ENCODE measurements at regions not wholly inside any gene's neighbourhood (a gene's known extent, or its start where the extent isn't known, plus 50 kb on each side); places are given as distances from the start of the nearest gene placed in this dataset.

DNA sequence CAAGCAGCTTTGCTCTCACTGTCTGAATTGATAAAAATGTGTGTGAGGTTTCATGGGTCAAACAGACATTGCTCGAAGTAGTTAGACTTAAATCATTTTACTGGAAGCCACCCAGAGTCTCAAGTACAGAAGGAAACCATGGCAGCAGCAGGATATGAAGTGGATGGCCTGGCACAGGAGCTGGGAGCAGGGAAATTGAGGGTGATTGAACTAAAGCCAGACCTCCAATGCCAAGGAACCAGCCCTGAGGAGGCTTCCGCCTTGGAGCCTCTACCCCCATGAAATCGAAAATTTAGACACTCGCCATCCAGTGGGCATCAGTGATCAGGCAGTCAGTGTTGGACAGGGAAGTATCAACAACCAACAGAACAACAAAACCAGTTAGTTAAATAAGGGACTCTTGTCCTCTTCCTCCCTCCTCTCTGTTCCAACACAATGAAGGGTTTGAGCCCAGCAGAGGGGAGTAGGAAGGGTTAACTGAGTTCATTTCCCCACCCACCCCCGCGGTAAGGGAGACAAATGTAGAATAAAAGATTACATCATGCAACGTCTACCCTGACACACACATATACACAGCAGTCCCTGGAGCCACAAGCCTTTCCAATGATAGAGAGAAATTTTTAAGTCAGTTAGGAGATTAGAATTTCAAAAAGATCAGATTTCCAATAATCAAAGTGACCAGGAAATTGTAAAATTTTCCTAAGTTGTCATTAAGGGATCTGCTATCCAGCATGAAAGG is 156.3 kb downstream of the SLC16A9 start:
- DNase-seq = no peak

DNA sequence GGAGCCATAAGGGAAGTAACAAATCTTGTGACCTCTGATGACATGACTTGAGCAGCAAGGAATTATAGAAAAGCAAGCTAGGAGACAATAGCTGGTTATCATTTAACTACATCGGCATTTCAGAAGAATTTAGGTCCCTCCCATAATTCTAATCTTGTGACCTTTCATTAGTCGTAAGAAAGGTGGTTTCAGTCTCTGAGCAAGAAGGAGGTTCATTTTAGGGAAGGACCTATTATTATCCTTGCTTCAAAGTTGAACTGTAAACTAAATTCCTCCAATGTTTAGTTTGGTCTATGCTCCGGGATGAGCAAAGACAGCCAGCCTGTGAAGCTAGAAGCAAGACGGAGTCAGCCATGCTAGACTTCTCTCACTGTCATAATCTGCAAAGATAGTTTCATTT is 159.6 kb downstream of the SLC16A9 start:
- no peak for DNase-seq

GRCh38 chr10:59538623-59539022 is 171.0 kb downstream of the SLC16A9 start:
- no peak for DNase-seq

DNA sequence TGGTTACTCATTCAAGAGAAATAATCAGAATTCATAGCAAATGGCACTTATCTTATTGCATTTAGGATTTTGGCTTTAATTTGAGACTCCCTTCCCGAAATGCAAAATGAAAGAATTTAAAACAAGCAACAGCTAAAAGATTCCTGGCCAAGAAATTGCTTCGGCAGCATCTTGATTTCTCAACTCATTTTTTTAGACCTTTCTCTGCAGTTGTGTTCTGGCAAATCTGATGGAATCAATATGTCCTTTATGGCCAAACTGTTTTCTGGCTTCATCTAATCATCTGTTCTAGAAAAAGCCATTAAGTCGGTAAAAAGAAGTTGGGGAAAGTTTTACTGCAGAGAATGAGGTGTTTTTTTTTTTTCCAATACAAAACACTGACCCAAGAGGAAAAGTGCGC is 172.1 kb downstream of the SLC16A9 start:
- DNase-seq = no peak

GRCh38 chr10:59536167-59537014 is 173.3 kb downstream of the SLC16A9 start:
- DNase-seq = peak; percentile 59

GRCh38 chr10:59524348-59524747 is 162.0 kb upstream of the FAM13C start:
- DNase-seq = no peak

GRCh38 chr10:59523851-59524250 is 161.5 kb upstream of the FAM13C start:
- no peak for DNase-seq

DNA sequence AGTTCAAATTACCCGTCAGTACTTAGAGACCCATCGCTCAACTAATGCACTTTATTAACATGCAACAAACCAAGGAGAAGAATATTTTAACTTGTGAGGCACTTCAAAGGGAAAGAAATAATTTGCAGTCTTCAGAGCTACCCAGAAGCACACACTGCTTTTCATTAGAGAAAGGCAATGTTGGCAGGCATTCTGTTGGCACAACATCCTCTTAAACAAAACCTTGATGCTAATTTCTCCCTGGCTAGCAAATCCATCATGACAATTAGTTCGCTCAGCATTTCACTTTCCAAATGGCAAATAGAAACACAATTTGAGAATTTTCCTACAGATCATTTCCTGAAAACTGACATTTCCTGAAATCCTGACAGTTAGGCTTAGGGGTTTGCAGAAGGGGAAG is 155.6 kb upstream of the FAM13C start:
- DNase-seq = no peak

- no peak for DNase-seq
Observed at GRCh38 chr10:59517341-59517899, 155.1 kb upstream of the FAM13C start.

DNA sequence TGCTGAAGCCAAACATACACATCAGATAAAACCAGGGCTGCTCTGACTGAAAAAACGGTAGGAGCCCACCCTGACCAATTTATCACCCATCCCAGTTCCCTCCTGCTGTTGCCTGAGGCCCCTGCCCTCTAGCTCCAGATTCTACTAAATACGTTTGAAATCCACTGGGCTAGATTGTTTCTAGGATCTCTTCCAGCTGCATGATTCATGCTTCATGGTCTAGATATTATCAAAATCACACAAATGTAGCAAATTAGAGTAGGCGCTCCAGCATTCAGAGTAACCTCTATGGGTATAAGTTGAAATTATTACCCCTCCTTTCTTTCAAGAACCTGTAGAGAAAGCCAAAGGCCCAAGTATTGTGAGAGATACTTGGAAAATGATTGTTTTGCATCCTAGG is 151.2 kb upstream of the FAM13C start:
- DNase-seq = no peak

DNA sequence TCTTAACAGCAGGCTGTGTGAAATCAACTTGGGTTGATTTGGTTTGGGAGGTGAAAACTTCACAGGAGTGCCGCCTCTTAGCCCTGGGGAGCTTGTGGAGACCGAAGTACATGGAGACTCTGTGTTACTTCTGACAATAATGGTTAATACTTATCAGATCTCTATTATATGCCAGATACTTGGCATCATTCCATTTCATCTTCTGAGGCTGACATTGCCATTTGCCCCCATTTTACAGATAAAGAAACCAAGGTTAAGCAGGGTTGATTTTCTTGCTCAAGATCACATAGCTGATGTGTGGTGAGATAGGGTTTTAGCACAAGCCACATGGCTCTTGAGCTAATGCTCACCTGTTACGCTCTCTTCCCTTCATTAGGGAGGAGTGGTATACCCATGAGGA is 150.6 kb upstream of the FAM13C start:
- no peak for DNase-seq

DNA sequence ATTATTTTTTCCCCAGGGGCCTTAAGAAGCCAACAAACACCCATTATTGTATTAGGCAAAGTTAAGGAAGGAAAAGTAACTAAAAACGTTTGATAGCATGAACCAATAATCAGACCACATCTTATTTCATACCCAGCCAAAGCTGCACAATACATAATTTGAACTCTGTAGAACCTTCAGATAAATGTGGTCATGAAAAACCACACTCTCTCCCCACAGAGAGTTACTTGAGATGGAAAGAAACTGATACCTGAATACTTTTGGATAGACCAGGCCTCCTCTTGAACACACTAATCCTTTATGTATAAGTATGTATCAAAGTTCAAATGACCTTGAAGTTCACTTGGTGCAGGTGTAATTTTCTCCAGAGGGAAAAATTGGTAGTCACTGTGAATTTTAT is 146.6 kb upstream of the FAM13C start:
- no peak for DNase-seq

- no peak for DNase-seq
Observed at GRCh38 chr10:59508296-59508695, 145.9 kb upstream of the FAM13C start.

DNA sequence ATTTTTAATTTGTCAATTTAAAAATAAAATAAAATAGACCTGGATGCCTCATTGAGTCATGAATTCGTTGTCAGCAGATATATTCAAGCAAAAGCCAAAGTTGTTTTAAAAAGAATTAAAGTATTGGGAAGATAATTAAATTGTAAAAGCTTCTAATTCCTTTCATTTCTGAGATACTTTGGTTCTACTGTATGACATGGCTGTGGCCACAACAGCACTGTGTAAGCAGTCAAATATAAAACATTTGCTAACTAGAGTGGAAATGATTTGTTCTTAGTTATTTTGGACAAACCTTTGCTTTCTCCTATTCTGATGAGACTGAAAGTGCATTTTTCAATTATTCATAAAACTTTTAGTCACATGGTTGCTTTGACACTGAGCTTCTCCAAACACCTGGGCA is 143.6 kb upstream of the FAM13C start:
- no peak for DNase-seq

DNA sequence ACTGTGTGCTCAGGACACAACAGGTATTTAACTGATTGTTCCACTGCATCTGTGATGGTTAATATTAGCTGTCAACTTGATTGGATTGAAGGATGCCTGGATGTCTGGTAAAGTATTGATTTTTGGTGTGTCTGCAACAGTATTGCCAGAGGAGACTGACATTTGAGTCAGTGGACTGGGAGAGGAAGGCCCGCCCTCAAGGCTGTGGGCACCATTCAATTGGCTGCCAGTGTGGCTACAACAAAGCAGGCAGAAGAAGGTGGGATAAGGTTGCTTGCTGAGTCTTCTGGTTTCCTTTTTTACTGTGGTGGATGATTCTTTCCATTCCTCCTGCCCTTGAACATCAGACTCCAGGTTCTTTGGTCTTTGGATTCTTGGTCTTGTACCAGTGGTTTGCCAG is 137.1 kb upstream of the FAM13C start:
- no peak for DNase-seq

- no peak for DNase-seq
Observed at GRCh38 chr10:59493017-59493416, 130.7 kb upstream of the FAM13C start.

DNA sequence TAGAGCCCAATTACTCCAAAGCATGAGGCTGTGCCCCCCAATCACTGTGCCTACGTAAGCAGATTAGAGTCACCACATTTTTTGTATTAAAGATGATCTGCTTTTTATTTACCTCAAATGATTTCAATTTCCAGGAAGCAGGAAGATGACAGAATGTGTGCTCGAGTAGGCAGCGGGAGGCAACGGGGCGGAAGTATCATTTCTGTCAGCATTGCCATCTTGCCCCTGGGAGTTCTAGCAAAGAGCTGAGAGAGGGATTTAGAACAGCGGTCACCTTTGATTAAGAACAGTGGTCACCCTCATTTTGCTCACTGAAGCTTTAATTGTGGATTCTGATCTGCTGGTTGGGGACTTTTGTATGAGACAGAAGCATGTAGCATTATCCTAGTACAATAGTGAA is 117.1 kb upstream of the FAM13C start:
- no peak for DNase-seq

- DNase-seq = no peak
Observed at GRCh38 chr10:59470570-59470969, 108.2 kb upstream of the FAM13C start.

DNA sequence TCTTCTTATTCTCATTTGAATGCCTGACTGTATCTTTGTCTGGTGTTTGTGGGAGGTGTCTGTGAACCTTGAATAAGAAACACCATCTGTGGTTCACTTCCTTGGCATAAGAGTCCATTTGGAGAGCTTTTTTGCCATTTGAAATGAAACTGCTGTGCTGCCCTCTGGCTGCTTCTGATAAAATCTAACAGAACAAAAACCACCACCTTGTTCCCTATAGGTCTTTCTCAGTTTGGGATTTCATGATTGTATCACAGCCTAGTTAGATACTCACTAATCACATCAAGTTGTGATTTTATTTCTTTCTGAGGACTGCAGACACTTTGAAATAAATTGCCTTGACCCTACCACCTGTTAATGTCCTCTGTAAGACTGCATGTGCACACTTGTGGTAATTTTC is 102.7 kb upstream of the FAM13C start:
- peak; percentile 4 for DNase-seq

- no peak for DNase-seq
Observed at GRCh38 chr10:59464483-59464882, 102.1 kb upstream of the FAM13C start.

DNA sequence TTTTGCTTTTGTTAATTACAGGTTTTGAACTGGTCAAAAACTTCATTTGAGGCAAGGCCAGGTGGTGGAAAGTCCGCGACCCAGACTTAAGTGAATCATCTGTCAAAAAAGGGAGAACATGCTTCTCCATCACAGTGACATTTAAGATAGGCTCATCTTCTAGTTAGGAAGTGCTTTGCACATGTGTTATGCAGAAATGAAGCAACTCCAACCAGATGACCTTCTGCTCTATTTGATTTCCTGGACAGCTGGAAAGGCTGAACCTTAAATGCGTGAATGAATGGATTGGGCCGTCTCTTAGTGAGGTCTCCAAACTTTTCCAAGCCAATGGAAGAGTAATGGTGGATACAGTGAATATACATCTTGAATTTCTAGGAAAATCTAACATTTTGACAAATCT is 101.6 kb upstream of the FAM13C start:
- no peak for DNase-seq

DNA sequence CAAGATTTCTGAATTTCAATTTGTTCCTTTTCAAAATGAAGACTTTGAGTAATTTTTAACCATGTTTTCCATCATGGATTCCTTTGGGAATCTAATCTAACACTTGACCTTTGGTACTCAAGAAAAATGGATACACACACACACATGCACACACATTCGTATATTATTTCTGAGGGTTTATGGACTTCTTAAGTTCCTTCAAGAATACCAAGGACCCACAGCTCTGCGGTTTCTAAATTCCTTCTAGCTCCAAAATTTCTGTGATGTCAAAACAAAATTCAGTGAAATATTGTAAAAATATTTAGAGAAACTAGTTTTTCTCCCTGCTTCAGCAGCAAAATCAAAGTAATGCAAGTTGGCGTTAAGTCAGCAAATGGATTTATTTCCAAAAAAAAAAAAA is 98.3 kb upstream of the FAM13C start:
- no peak for DNase-seq

- no peak for DNase-seq
Observed at GRCh38 chr10:59456199-59456598, 93.8 kb upstream of the FAM13C start.
